Stimulated activated CD8-positive, alpha-beta memory T cell treated with anti-CD3 and anti-CD28 coated beads, Interleukin-15, amount 100 ng/mL, for 24 hours (primary cell): ENCODE measurements at regions not wholly inside any gene's neighbourhood (a gene's known extent, or its start where the extent isn't known, plus 50 kb on each side); places are given as distances from the start of the nearest gene placed in this dataset.
"Not testable (repeated sequence)": the region's sequence is repeated elsewhere in the genome, so short reads cannot be mapped to it uniquely, and the experiment has no call there.

Source experiments
- DNase-seq: peaks from one replicate; pipeline ENCODE4 v3.0.0-alpha.2; 2020; ENCODE audit warnings: low read depth

DNA sequence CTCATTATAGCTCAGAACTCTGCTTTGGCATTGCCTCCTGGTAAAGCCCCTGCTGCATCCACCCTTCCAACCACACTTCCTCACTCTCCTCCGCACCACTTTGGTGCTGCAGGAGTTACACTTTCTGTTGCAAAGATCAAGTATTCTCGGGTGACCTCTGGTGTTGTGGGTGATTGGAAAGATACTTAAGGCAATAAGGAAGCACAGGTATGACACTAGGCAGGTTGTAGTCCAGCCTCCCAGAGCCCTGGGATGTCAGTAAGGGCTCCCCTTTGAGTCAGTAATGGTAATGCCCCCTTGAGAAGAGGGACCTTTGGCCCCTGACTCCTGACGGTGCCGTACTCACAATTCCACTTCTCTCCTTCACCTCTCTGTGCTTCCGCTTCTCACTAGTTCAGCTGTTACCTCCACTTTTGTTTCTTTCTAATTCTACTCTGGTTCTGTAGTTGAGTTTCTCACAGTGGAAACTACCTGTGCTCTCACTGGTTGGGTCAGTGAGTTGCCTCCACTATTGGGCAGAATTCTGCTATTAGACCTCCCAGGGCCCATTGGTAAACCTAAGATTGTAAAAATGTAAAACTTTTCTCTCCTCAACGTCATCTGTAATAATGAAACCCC is 350.0 kb downstream of the GOLGA6L6 start:
- not testable (repeated sequence) for DNase-seq

DNA sequence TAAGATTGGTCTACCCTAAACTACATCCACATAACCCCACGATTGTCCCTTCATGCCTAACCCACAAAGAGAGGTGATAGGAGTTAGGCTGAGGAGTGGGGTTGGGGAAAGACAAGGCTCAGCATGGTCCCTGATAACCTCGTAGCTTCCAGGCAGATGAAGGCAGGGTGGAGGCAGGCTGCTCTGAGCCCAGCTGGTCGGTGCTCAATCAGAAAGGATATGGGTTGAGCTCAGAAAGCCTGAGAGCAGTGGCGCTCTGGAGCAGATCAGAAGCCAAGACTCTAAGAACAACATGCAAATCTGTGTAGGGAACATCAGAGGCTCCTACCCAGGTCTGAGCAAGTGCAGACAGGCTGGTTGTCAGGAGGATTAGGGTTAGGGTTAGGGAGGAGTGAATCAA is 353.0 kb downstream of the GOLGA6L6 start:
- DNase-seq, result not testable (repeated sequence)

DNA sequence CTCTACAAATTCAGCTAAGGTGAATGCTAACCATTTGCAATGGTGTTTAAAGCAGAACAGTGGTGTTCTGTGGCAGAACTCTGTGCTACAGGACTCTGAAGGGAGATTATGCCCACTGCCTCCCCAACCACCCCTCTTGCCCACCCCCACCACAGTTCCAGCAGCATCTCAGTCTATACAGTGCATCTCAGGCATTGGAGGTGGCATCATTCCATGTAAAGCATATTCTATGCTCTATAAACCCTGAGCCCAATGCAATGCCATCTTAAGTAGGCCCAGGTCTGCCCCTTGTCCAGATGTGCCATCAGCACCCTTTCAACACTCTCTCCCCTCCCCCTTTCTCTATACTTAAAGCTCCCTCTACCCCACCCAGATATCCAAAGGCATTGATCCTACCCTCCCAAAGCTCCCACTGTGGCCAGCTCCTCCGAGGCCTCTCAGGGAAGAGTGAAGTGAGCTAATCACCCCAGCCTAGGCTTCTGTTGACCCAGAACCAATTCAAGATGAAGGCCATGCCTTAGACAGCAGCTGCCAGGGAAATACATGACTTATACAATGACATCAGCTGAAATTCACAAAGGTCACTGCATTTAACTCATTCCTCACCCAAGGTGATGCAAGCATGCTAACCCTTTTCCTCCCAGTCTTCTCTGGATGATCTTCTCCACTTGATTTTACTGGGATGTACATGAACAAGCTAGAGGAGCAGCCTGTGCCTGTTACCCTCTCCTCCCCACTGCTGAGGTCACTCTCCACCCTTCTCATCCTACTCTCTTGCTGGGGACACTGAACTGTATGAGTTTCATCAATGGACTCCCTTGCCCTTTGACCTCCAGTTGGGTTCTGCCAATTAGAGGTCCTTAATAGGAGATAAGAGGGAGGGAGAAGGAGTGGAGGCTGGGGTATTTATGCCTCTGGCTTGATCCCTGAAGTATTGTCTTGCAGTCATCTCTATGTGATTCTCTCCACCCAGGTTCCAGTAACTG is 353.9 kb downstream of the GOLGA6L6 start:
- DNase-seq, result not testable (repeated sequence)

DNA sequence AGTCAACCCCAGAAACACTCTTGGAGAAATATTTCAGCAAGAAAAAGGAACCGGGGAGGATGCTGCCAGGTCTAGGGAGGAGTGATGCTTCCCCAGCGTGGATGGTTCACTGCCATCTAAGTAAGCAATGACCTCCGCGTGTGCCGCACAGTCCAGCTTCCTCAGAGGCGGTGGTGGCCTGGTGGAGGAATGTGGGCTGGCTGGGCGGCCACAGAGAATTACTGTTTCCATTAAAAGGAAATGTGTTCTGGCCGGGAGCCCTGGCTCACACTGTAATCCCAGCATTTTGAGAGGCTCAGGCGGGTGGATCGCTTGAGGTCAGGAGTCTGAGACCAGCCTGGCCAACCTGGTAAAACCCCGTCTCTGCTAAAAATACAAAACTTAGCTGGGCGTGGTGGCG is 356.7 kb downstream of the GOLGA6L6 start:
- not testable (repeated sequence) for DNase-seq

DNA sequence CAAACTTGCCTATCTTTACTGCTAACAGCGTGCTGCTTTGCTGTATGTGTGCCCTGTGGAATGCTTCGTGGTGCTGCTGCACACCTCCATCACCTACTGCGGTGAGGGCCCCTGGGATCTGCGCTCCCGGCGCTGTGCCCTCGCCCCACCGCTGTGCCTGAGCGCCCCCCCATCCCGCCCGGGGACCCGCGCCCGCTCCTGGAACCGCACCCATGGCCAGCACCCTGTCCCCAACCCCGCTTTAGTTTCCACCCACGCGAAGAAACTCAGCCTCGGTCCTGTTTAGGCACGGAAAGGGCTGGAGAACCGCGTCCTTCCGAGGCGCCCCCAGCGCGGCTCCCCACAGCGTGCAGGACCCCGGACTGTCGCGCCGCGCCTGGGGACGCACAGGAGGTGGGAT is 373.4 kb downstream of the GOLGA6L6 start:
- not testable (repeated sequence) for DNase-seq

DNA sequence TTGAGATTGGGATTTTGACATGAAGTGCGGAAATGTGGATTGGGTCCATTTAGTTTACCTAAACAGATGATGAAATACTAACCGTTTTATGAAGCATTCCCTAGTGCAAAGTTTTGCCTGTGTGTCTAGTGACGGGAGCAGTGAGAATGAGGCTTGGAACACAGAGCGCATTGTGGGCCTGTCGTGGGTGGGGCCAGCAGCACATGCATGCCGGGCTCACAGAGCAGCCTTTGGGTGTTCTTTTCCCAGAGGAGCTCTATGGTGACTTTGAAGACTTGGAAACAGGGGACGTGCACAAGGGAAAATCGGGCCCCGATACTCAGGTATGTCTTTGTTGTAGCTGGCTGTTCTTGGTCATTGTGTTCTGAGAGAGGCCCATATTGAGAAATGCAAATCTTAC is 388.1 kb downstream of the GOLGA6L6 start:
- not testable (repeated sequence) for DNase-seq

DNA sequence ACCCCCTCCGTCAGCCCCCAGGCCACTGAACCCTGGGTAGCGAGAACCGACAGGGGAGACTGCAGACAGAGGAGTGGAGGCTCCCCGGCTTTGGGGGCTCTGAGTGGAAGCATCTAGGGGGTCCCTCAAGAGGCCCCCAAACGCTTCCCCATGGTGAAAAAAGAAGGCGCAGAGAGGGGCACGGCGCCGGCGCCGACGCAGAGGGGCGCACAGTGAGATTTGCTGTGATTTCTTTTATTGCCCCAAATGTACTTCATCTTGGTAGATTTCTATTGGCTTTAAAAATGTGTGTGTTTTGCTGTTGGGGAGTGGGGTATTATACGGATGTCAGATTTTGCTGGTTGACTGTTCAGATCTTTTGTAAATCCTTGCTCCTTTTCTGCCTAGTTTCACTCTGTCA is 392.9 kb downstream of the GOLGA6L6 start:
- not testable (repeated sequence) for DNase-seq

DNA sequence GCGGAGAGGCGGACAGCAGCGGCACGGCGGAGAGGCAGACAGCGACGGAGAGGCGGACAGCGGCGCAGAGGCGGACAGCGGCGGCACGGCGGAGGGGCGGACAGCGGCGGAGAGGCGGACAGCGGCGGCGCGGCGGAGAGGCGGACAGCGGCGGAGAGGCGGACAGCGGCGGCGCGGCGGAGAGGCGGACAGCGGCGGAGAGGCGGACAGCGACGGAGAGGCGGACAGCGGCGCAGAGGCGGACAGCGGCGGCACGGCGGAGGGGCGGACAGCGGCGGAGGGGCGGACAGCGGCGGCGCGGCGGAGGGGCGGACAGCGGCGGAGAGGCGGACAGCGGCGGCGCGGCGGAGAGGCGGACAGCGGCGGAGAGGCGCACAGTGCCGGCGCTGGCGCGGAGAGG is 393.6 kb downstream of the GOLGA6L6 start:
- DNase-seq, result not testable (repeated sequence)

DNA sequence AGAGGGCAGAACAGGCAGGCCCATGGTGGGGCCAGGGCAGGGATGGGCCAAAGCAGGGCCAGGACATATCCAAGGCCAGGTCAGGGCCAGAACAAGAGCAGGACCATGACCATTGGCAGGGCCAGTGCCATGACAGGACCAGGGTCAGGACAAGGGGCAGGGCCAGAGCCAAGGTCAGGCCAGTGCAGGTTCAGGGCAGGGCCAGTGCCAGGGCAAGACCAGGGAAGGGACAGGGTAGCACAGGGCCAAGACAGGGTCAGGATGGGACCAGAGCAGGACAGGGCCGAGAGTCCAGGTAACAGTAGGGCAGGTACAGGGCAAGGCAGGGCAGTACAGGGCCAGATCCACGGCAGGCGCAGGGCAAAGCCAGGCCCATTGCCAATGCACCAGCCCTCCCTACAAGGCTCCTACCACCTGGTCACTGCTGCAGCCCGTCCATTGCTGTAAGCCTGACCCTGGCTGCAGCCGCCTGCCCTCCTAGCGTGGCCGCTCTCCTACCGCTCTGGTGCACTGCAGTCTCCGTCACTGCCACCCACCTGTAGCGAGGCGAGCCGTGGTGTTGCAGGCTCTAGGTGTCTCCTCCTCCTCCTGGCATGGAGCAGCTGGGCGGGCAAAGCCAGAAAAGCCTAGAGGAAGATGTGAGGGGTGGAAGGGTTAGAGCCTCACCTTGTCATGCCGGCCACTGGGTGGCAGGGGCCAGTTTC is 397.1 kb downstream of the GOLGA6L6 start:
- not testable (repeated sequence) for DNase-seq

DNA sequence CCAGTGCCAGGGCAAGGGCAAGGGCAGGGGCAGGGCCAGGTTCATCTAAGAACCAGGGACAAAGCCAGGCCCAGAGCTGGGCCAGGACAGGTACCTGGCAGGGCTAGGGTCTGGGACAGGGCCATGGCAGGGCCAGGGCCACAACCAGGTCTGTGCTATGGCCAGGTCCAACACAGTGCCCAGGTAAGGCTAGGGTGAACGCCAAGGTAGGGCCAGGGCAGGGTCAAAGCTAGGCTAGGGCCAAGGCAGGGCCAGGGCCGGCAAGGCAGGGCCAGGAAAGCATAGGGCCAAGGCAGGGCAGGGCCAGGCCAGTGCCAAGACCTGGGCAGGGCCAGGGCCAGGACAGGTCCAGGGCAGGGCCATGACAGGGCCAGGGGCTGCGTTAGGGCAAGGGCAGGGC is 398.7 kb downstream of the GOLGA6L6 start:
- DNase-seq, result not testable (repeated sequence)

DNA sequence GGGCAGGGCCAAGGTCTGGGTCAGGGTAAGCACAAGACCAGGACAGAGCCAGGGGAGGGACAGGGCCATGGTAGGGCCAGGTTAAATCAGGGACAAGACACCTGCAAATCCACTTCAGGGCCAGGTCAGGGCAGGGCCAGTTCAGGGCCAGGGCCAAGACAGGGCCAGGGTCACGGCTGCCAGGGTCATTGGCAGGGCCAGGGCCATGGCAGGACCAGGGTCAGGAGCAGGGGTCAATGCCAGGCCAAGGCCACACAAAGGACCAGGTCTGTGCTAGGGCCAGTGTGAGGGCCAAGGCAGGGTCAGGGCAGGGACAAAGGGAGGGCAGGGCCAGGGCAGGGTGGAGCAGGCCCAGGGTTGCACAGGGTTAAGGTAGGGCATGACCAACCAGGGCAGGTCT is 399.2 kb downstream of the GOLGA6L6 start:
- not testable (repeated sequence) for DNase-seq

DNA sequence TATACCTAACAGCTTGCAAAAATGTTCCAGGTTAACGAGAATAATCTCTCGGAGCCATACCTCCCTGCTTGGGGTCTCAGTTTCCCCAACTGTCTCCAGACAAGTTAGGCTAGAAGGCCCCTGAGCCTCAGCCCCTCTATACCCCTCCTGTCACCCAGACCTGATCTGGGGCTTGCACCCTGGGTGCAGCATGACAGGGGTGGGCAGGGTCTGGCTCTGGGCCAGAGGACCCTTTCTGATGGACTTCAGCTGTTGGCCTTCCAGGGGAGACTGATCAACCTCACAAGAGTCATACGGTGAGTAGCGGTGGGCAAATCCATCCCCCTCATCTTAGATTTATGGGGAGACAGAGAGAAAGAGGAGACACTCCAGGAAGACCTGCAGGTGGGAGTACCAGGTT is 416.9 kb downstream of the GOLGA6L6 start:
- DNase-seq, result not testable (repeated sequence)

DNA sequence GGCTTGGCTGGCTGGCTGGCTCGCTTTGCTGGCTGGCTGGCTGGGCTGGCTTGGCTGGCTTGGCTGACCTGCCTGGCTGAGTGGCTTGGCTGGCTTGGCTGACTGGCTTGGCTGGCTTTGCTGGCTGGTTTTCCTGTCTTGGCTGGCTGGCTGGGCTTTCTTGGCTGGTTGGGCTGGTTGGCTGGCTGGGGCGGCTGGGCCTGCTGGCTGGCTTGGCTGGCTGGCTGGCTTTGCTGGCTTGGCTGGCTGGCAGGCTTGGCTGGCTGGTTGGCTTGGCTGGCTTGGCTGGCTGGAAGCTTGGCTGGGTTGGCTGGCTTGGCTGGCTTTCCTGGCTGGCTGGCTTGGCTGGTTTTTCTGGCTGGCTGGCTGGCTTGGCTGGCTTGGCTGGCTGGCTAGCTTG is 435.6 kb downstream of the GOLGA6L6 start:
- DNase-seq, result no peak

DNA sequence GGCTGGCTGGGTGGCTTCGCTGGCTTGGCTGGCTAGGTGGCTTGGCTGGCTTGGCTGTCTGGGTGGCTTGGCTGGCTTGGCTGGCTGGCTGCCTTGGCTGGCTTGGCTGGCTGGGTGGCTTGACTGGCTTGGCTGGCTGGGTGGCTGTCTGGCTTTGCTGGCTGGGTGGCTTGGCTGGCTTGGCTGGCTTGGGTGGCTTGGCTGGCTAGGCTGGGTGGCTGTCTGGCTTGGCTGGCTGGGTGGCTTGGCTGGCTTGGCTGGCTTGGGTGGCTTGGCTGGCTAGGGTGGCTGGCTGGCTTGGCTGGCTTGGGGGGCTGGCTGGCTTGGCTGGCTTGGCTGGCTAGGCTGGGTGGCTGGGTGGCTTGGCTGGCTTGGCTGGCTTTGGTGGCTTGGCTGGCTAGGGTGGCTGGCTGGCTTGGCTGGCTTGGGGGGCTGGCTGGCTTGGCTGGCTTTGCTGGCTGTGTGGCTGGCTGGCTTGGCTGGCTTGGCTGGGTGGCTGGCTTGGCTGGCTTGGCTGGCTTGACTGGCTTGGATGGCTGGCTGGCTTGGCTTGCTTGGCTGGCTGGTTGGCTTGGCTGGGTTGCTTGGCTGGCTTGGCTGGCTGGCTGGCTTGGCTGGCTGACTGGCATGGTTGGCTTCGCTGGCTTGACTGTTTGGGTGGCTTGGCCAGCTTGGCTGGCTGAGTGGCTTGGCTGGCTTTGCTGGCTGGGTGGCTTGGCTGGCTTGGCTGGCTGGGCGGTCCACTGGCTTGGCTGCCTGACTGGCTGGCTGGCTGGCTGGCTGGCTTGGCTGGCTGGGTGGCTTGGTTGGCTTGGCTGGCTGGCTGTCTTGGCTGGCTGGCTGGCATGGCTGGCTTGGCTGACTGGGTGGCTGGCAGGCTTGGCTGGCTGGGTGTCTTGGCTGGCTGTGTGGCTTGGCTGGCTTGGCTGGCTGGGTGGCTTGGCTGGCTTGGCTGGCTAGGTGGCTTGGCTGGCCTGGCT is 436.3 kb downstream of the GOLGA6L6 start:
- not testable (repeated sequence) for DNase-seq

DNA sequence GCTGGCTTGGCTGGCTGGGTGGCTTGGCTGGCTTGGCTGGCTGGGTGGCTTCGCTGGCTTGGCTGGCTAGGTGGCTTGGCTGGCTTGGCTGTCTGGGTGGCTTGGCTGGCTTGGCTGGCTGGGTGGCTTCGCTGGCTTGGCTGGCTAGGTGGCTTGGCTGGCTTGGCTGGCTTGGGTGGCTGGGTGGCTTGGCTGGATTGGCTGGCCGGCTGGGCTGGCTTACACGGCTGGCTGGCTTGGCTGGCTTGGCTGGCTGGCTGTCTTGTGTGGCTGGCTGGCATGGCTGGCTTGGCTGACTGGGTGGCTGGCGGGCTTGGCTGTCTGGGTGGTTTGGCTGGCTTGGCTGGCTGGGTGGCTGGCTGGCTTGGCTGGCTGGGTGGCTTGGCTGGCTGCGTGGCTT is 437.0 kb downstream of the GOLGA6L6 start:
- DNase-seq, result not testable (repeated sequence)

DNA sequence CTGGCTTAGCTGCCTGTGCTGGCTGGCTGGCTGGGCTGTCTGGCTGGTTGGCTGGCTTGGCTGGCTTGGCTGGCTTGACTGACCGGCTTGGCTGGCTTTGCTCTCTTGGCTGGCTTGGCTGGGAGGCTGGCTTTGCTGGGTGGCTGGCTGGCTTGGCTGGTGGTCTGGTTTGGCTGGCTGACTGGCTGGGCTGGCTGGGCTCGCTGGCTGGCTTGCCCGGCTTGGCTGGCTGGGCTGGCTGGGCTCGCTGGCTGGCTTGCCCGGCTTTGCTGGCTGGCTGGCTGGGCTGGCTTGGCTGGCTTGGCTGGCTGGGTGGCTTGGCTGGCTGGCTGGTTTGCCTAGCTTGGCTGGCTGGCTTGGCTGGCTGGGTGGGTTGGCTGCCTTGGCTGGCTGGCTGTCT is 438.7 kb downstream of the GOLGA6L6 start:
- not testable (repeated sequence) for DNase-seq

DNA sequence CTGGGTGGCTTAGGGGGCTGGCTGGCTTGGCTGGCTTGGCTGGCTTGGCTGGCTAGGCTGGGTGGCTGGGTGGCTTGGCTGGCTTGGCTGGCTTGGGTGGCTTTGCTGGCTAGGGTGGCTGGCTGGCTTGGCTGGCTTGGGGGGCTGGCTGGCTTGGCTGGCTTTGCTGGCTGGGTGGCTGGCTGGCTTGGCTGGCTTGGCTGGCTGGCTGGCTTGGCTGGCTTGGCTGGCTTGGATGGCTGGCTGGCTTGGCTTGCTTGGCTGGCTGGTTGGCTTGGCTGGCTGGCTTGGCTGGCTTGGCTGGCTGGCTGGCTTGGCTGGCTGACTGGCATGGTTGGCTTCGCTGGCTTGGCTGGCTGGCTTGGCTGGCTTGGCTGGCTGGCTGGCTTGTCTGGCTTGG is 439.4 kb downstream of the GOLGA6L6 start:
- not testable (repeated sequence) for DNase-seq

DNA sequence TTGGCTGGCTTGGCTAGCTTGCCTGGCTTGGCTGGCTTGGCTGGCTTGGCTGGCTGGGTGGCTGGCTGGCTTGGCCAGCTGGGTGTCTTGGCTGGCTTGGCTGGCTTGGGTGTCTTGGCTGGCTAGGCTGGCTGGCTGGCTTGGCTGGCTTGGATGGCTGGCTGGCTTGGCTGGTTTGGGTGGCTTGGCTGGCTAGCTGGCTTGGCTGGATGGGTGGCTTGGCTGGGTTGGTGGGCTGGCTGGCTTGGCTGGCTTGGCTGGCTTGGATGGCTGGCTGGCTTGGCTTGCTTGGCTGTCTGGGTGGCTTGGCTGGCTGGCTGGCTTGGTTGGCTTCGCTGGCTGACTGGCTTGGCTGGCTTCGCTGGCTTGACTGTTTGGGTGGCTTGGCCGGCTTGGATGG is 440.3 kb downstream of the GOLGA6L6 start:
- DNase-seq, result not testable (repeated sequence)

DNA sequence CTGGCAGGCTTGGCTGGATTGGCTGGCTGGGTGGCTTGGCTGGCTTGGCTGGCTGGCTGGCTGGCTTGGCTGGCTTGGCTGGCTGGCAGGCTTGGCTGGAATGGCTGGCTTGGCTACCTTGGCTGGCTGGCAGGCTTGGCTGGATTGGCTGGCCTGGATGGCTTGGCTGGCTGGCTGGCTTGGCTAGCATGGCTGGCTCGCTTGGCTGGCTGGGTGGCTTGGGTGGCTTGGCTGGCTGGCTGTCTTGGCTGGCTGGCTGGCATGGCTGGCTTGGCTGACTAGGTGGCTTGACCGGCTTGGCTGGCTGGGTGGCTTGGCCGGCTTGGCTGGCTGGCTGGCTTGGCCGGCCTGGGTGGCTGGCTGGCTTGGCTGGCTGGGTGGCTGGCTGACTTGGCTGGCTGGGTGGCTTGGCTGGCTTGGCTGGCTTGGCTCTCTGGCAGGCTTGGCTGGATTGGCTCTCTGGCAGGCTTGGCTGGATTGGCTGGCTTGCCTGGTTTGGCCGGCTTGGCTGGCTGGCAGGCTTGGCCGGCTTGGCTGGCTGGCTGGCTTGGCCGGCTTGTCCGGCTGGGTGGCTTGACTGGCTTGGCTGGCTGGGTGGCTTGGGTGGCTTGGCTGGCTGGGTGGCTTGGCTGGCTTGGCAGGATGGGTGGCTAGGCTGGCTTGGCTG is 440.9 kb downstream of the GOLGA6L6 start:
- DNase-seq, result not testable (repeated sequence)

DNA sequence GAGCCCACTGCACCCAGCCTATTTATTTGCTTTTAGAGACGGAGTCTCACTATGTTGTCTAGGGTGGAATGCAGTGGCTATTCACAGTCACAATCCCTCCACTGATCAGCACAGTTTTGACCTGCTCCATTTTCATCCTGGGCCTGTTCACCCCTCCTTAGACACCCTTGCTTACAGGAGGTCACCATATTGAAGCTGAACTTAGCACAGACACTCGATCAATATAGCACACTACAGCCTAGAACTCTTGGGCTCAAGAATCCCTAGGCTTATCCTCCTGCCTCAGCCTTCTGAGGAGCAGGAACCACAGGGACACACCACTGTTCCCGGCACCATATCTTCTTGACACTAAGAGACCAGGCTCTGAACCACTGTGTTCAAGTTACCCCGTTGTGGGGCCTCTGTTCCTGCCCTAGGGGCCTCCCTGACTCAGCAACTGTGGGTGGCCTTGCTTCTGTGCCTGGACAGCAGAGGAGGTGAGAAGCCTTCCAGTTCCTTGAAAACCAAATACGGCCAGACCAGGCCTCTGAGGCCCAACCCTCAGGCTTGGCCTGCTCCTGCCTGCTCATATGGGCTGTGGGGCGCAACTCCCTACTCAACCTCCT is 445.8 kb downstream of the GOLGA6L6 start:
- not testable (repeated sequence) for DNase-seq
